ENCODE measurements at regions not wholly inside any gene's neighbourhood (a gene's known extent, or its start where the extent isn't known, plus 50 kb on each side); places are given as distances from the start of the nearest gene placed in this dataset.
"Not testable (repeated sequence)": the region's sequence is repeated elsewhere in the genome, so short reads cannot be mapped to it uniquely, and the experiment has no call there.

DNA sequence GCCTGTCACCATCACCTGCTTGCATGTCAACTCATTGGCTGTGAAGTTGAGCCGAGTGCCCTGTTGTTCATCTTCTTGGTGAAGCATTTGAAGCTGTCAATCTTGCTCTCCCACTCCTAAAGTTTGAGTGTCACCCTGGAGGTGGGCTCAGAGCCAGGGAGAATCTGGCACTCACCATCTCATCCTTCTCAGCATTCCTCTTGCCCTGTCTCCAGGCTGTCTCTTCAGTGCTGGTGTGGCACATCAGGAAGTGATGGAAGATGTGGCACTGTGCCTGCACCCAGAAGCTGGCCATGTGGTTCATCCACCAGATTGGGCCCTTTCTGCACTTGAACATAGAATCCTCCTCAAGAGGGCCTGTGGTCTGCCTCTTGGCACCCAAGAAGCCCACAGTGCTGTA is 345.9 kb downstream of the FOXD4L4 start:
- TF ChIP-seq, protein P1, sequence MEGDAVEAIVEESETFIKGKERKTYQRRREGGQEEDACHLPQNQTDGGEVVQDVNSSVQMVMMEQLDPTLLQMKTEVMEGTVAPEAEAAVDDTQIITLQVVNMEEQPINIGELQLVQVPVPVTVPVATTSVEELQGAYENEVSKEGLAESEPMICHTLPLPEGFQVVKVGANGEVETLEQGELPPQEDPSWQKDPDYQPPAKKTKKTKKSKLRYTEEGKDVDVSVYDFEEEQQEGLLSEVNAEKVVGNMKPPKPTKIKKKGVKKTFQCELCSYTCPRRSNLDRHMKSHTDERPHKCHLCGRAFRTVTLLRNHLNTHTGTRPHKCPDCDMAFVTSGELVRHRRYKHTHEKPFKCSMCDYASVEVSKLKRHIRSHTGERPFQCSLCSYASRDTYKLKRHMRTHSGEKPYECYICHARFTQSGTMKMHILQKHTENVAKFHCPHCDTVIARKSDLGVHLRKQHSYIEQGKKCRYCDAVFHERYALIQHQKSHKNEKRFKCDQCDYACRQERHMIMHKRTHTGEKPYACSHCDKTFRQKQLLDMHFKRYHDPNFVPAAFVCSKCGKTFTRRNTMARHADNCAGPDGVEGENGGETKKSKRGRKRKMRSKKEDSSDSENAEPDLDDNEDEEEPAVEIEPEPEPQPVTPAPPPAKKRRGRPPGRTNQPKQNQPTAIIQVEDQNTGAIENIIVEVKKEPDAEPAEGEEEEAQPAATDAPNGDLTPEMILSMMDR (IDR thresholded peaks at IDR 0.05) = not testable (repeated sequence)
- not testable (repeated sequence) for TF ChIP-seq POLR2A (IDR thresholded peaks at IDR 0.05)
